SJCRH30 (cell line): ENCODE measurements at regions not wholly inside any gene's neighbourhood (a gene's known extent, or its start where the extent isn't known, plus 50 kb on each side); places are given as distances from the start of the nearest gene placed in this dataset.

Source experiments
- DNase-seq, 2 experiments: peaks; one replicate each; pipeline ENCODE4 v3.0.0-alpha.2; 2015 to 2020
- H3K27ac ChIP-seq: fragments of 250-450 bp; sonication (Bioruptor Pico); 2 replicates; pipeline ENCODE4 v1.5.1; 2020; ENCODE audit warnings: mild to moderate bottlenecking, moderate library complexity
- H3K27me3 ChIP-seq: fragments of 250-450 bp; sonication (Bioruptor Pico); 2 replicates; pipeline ENCODE4 v1.5.1; 2020; ENCODE audit warnings: mild to moderate bottlenecking, moderate library complexity
- H3K36me3 ChIP-seq: fragments of 250-450 bp; sonication (Bioruptor Pico); 2 replicates; pipeline ENCODE4 v1.5.1; 2020; ENCODE audit warnings: mild to moderate bottlenecking, moderate library complexity
- H3K4me1 ChIP-seq: fragments of 250-450 bp; sonication (Bioruptor Pico); 2 replicates; pipeline ENCODE4 v1.5.1; 2020; ENCODE audit warnings: mild to moderate bottlenecking, moderate library complexity
- H3K4me3 ChIP-seq: fragments of 250-450 bp; sonication (Bioruptor Pico); 2 replicates; pipeline ENCODE4 v1.5.1; 2020; ENCODE audit warnings: mild to moderate bottlenecking, moderate library complexity
- H3K9me3 ChIP-seq: fragments of 250-450 bp; sonication (Bioruptor Pico); replicated peaks from 2 replicates; pipeline ENCODE4 v1.5.1; 2020; ENCODE audit warnings: mild to moderate bottlenecking, moderate library complexity

DNA sequence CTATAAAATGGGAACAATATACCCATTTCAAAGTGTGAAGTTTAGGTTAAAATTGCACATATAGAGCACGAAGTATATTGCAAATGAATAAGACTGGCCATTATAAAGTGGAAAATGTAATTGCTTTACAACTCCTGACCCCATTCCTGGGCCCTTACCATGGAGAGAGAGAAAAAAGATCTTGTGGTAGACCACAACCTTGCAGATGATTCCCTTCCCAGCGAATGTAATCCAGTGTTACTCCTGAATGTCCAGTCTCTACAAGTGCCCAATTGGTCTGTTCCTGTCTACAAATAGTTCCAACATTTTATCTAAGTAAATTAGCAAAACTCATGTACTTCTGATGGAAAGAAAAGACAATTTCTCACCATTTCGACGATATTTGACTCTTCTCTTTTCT, 184.1 kb upstream of the LNX1 start:
- no peaks in the 10 kb centered on the region for H3K9me3 ChIP-seq
- H3K36me3 ChIP-seq, result no peaks in the 10 kb centered on the region
- H3K4me1 ChIP-seq, result no peaks in the 10 kb centered on the region
- no peak overlapping the region for H3K4me3 ChIP-seq
- peaks cover 4% of the 10 kb centered on the region for H3K27me3 ChIP-seq
- H3K27ac ChIP-seq, result no peak overlapping the region
- DNase-seq, result no peak

DNA sequence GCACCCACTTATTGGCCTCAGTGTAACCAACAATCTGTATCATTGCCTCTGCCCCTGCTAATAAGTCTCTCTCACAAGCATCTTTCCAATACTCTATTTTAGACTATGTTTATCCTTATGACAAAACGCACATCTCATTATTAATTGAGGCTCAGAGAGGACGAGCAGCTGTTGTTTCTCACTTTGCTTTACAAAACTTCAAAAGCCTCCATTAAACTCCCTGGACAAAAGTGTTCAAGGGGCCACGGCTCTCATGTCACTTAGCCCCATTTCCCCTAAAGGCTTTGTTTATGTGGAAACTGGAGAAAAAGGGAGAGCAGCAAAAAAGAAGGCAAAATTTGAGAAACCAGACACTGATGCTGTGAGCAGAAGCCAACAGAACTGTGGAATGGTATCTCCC, 180.0 kb upstream of the LNX1 start:
- Histone ChIP-seq H3K27ac (no peak overlapping the region), H3K4me3 (no peak overlapping the region), H3K9me3 (no peaks in the 10 kb centered on the region), H3K36me3 (no peaks in the 10 kb centered on the region), H3K27me3 (peaks cover 3% of the 10 kb centered on the region), H3K4me1 (no peaks in the 10 kb centered on the region)
- no peak for DNase-seq

DNA sequence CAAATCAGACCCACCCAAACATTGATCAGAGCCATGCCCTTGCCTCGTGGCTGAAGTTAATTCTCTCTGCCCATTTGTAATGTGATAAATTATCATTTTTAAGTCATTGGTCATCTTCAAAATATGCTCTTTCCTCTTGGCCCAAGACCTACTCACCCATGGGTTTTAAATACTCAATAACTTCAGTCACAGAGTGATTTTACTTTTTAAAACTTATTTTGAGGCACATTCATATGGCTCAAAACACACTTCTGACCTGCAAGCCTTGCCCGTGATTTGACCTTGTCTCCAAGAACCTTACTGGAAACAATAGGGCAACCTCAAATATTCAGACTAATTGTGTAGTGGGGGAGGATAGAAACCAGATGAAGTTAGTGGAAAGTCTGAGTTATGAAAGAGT, 176.2 kb upstream of the LNX1 start:
- Histone ChIP-seq H3K4me3 (no peak overlapping the region), H3K27me3 (peaks cover 3% of the 10 kb centered on the region), H3K4me1 (no peaks in the 10 kb centered on the region), H3K36me3 (no peaks in the 10 kb centered on the region), H3K9me3 (no peaks in the 10 kb centered on the region), H3K27ac (no peak overlapping the region)
- no peak for DNase-seq

DNA sequence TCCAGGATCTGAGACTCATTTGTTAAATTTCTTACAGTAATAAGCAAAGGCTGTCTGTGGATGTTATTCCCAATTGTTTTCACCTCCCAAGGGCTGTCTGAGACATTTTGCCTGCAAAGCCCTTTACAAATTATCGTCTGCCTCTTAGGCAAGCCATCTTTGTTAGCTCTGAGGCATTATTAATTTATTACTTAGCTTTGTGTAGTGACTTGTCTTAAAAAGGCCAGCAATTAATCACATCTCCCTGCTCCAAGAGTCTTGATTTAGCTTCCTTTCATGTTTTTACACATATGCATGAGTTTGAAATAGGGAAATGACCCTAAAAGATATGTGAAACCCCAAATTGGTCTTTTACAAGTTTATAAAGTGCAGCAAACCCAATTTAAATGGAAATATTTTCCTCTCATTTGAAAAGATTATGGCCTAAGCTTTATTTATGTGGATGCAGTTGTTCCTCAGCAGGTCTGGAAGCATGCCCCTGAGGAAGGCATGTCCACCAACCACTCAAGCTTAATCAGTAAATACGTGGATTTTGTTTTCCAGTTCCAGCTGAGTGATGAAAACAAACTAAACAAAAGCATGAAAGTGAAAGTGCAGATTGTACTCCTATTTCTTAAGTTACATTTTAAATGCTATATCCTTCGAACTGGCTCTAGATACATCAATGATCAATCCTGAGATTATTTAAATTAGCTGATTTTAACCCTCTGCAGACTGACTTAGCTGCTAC, 173.6 kb upstream of the LNX1 start:
- Histone ChIP-seq H3K27ac (no peak overlapping the region), H3K27me3 (no peaks in the 10 kb centered on the region; the same call in none of the 2 replicates), H3K4me3 (no peak overlapping the region), H3K4me1 (no peaks in the 10 kb centered on the region), H3K9me3 (no peaks in the 10 kb centered on the region), H3K36me3 (no peaks in the 10 kb centered on the region)
- no peak for DNase-seq

DNA sequence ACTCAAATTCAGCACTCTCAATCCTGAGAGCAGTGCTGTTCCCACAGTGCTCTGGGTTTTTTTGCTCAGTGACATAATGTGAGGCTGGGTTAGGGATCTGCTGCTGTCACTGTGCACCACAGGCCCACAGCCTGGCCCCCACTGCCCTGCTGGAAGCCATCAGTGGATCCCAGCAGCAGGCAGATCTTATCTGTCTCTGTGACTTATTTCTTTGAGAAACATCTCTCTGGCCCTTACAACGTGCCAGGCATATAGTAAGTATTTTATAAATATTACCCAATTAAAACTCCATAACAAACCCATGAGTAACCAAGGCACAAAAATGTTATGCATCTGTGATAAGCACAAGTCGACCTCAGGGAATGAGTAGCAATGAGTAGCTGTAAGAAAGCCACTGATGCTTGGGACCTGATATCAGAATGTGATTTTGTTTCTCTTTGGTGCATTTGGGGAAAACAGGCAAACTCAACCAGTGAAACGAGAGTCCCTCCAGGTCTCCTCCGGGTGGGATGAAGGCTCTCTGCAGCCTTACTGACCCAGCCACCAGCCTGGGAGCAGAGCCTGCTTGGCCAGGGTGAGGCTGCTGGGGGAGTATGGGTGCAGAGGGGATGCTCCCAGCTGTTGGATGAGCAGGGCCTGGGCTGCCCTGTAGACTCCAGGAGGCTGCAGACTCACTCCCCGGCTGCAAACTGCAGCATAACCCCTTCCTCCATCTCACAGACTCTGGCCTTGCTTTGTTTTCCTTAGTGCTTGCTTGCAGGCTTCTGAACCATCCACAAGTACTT, 172.7 kb upstream of the LNX1 start:
- Histone ChIP-seq H3K4me1 (no peaks in the 10 kb centered on the region), H3K4me3 (no peak overlapping the region), H3K9me3 (no peaks in the 10 kb centered on the region), H3K27ac (no peak overlapping the region), H3K27me3 (no peaks in the 10 kb centered on the region; the same call in 1 of the 2 replicates), H3K36me3 (no peaks in the 10 kb centered on the region)
- DNase-seq, result no peak

DNA sequence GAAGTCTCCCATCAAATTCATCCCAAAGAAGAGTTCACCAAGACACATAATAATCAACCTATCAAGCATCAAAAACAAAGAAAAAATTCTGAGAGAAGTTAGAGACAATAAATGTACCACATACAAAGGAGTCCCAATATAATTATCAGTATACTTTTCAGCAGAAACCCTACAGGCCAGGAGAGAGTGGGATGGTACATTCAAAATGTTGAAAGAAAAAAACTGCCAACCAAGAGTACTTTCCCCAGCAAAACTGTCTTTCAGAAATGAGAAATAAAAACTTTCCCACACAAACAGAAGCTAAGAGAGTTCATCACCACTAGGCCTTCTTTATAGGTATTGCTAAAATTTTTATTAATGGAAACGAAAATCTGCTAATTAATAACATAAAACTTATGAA, 164.4 kb upstream of the LNX1 start:
- H3K9me3 ChIP-seq, result peaks cover 5% of the 10 kb centered on the region; the same call in 1 of the 2 replicates
- H3K27me3 ChIP-seq, result no peaks in the 10 kb centered on the region
- DNase-seq, result no peak
- no peaks in the 10 kb centered on the region for H3K36me3 ChIP-seq
- no peaks in the 10 kb centered on the region for H3K4me1 ChIP-seq
- no peak overlapping the region for H3K27ac ChIP-seq
- H3K4me3 ChIP-seq, result no peak overlapping the region

DNA sequence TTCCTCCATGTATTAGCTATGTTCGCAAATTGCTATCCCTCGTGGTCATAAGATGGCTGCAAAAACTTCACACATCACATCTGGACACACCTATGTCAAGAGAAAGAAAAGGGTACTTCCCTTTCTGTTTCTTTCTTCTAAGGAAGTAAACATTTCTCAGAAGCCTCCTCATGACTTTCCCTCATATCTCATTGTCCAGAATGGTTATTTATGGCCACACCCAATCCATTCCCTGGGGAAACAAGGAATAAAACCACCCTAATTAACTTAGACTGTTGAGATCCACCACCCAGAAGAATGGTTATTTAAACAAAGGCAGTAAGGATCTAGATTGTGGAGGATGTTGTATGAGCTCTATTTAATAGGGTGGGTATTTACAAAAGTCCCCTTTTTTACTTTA, 160.8 kb upstream of the LNX1 start:
- Histone ChIP-seq H3K9me3 (peaks cover 5% of the 10 kb centered on the region; the same call in 1 of the 2 replicates), H3K4me1 (0 out of 2 replicates have a peak, but pooled peaks cover 3% of the 10 kb centered on the region), H3K27me3 (no peaks in the 10 kb centered on the region), H3K36me3 (no peaks in the 10 kb centered on the region), H3K27ac (no peak overlapping the region), H3K4me3 (no peak overlapping the region)
- no peak for DNase-seq

DNA sequence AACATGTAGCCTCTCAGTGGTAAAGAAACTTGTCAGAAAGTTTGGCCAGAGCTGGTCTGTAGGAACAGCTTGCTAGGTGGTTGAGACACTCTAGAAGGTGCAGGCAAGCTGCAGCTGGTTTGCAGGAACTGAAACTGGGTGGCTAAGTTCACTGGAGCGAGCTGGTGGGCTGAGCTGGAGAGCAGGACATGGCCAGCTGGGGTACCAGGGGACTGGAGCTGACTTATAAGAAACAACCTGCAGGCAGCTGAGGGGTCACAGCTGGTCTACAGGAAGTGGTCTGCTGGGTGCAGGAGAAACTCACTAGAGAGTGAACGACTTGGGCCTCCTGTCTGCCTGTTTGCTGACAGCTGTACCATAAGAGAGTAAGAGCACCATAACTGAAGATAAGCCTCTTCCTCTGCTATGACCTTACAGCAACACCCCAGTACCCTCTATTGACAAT, 157.1 kb upstream of the LNX1 start:
- DNase-seq, result peak in 1 of 2 experiments; percentile 20
- H3K27ac ChIP-seq, result no peak overlapping the region

DNA sequence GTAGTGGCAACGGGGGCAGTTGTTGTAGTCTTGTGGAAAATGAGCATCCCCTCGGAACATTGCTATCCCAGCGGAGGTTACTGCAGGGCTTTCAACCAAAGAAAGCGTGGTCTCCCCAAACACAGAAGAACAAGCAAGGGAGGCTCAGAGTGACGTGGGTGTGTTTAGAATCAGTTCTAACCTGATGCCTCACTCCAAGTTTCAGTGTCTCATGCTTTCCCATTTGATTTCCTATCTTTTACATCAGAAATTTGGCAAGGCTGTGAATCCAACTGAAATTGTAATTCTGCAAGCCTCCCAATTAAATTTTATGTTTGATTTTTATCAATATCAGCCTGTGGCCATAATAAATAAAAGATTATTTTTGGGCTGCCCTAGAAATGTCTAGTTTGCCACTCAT, 156.1 kb upstream of the LNX1 start:
- Histone ChIP-seq H3K4me1 (0 out of 2 replicates have a peak, but pooled peaks cover 3% of the 10 kb centered on the region), H3K4me3 (no peak overlapping the region), H3K36me3 (no peaks in the 10 kb centered on the region), H3K27ac (no peak overlapping the region), H3K27me3 (no peaks in the 10 kb centered on the region), H3K9me3 (no peaks in the 10 kb centered on the region)
- DNase-seq, result no peak

More for the DNA sequence above, 157.1 kb upstream of the LNX1 start:
- 0 out of 2 replicates have a peak, but pooled peaks cover 3% of the 10 kb centered on the region for H3K4me1 ChIP-seq
- H3K27me3 ChIP-seq, result no peaks in the 10 kb centered on the region
- H3K4me3 ChIP-seq, result no peak overlapping the region
- H3K36me3 ChIP-seq, result no peaks in the 10 kb centered on the region
- no peaks in the 10 kb centered on the region for H3K9me3 ChIP-seq

DNA sequence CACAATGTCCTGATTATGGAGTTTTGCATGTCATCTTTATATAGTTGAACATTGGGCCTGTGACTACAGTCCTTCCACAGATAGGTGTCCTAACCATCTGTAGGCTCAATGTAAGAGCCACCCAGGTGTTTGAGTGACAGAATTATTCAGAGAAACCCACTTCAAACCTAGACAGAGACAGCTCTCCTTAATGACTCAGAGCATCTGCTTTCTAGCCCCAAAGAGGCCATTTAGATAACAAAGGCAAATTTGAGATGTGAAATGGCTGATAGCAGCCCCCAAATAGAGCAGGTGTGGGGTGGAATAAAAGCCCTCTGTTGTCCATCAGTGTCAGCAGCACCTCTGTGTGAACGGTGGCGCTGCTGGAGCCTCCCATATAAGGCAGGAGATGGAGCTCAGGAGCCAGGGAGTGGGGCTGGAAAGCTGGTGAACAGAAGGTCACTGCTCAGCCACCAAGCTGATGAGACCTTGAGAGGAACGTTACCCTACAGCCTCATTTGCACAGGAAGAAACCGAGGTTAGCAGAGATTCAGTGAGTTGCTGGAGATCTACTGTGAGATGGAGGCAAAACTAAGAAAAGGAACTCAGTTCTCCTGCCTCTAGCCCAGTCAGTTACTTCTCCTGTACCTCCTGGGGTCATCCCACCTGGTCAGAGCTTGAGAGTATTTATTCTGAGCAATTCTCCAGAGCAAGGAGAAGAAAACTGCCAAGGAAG, 153.3 kb upstream of the LNX1 start:
- Histone ChIP-seq H3K9me3 (peaks cover 5% of the 10 kb centered on the region; the same call in 1 of the 2 replicates), H3K36me3 (no peaks in the 10 kb centered on the region), H3K27ac (no peak overlapping the region), H3K27me3 (no peaks in the 10 kb centered on the region), H3K4me3 (no peak overlapping the region), H3K4me1 (no peaks in the 10 kb centered on the region)
- DNase-seq, result peak in 1 of 2 experiments; percentile 6

DNA sequence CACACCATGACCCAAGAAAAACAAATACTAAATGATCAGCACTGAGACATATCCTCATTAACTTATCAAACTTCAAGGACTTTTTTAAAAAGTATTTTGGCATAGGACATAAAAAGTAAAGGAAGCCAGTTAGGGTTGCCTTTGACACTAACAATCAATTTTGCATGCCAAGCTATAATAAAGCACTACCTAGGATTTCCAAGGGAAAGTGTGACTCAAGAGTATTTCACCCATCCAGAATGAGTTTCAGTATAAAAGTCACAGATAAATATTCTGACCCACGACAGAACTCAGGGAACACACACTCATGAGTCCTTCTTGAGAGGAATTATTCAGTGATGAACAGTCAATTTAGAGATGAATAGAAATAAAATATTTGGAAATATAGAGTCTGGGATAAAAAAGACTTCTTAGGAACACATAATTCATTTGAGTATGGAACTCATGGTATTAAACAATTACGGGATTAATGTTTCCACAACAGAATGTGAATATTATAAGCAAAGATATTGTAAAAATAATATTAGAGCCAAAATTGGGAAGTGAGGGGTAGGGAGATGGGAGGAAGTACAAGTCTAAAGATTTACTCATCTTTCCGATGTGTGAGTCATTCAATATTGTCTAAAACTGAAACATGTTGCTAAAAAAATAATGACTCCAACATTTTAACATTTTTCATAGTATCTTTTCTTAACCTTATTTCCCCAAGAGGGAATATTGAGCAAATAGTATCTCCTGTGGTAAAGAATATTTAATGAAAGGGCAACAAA, 143.5 kb upstream of the LNX1 start:
- H3K4me3 ChIP-seq, result no peak overlapping the region
- no peak for DNase-seq
- H3K27me3 ChIP-seq, result no peaks in the 10 kb centered on the region
- H3K27ac ChIP-seq, result no peak overlapping the region
- H3K4me1 ChIP-seq, result no peaks in the 10 kb centered on the region
- H3K9me3 ChIP-seq, result no peaks in the 10 kb centered on the region
- no peaks in the 10 kb centered on the region for H3K36me3 ChIP-seq

DNA sequence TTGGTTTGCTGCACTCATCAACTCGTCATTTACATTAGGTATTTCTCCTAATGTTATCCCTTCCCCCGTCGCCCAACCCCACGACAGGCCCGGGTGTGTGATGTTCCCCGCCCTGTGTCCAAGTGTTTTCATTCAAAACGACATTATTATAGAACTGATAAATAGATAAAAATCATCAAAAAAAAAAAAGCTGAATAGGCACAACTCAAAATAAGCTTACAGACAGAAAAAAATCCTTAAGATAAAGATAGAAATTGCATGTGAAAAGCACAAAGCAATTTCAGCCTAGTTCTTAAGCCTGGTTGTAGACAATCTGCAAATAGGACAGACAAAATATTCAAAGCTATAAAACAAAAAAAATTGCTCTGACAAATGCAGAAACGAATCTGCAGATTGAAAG, 142.9 kb upstream of the LNX1 start:
- no peak overlapping the region for H3K27ac ChIP-seq
- H3K4me3 ChIP-seq, result no peak overlapping the region
- no peaks in the 10 kb centered on the region for H3K27me3 ChIP-seq
- H3K4me1 ChIP-seq, result no peaks in the 10 kb centered on the region
- DNase-seq, result no peak
- no peaks in the 10 kb centered on the region for H3K36me3 ChIP-seq
- H3K9me3 ChIP-seq, result no peaks in the 10 kb centered on the region

DNA sequence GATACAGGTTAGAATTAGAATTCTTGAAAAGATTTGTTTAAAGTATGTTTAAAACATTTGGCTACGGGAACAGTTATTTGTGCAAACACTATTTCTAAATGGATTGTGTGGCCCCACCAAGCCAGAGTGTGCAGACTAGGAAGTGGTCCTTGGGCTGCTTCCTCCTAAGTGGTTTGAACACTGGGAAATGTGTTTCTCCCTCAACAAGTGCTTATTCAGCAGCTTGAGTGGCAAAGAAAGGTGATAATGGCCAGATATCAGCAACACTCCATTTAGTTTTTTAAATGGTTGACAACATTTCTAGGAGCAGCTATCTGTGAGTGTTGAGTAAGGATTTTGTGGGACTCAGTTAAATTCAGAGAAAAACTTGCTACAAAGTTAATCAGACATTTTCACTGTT, 141.4 kb upstream of the LNX1 start:
- no peaks in the 10 kb centered on the region for H3K27me3 ChIP-seq
- H3K4me3 ChIP-seq, result no peak overlapping the region
- H3K27ac ChIP-seq, result no peak overlapping the region
- no peaks in the 10 kb centered on the region for H3K9me3 ChIP-seq
- no peaks in the 10 kb centered on the region for H3K36me3 ChIP-seq
- H3K4me1 ChIP-seq, result no peaks in the 10 kb centered on the region
- no peak for DNase-seq

DNA sequence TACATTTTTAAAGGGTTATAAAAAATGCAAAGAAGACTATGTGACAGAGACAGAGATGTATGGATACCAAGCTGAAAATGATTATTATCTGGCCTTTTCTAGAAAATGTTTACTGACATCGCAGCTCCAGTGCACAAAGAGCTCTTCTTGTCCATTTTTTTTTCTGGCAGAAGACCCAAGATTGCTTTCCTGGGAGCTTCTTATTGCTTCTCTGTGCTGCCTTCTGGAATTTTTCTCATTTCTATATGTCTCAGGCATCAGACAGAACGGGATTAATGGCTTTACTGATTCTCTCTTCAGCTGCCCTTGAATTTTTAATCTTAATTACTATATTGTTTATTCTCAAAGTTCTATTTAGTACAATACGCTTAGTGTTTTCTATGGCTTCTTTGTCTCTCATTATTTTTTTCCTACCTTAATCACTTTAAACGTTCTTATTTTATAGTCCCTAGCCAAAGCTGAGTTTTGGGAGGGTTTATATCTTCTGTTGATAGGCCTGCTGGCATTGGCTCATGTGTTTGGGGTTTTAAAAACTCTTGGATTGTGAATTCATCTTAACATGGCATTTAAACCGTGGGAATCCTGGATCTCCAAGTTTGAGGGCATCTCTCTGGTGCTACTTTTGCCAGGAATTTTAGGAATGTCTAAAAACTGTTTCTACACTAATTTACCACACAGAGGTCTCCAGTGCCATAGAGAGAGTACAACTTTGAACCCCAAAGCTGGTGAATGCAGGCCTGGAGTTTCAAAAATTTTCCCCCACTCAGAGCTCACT, 138.9 kb upstream of the LNX1 start:
- H3K9me3 ChIP-seq, result no peaks in the 10 kb centered on the region
- H3K4me1 ChIP-seq, result no peaks in the 10 kb centered on the region
- H3K27ac ChIP-seq, result no peak overlapping the region
- DNase-seq, result no peak
- H3K4me3 ChIP-seq, result no peak overlapping the region
- no peaks in the 10 kb centered on the region for H3K27me3 ChIP-seq
- H3K36me3 ChIP-seq, result no peaks in the 10 kb centered on the region
